ENCODE measurements at regions not wholly inside any gene's neighbourhood (a gene's known extent, or its start where the extent isn't known, plus 50 kb on each side); places are given as distances from the start of the nearest gene placed in this dataset.
"Not testable (repeated sequence)": the region's sequence is repeated elsewhere in the genome, so short reads cannot be mapped to it uniquely, and the experiment has no call there.

DNA sequence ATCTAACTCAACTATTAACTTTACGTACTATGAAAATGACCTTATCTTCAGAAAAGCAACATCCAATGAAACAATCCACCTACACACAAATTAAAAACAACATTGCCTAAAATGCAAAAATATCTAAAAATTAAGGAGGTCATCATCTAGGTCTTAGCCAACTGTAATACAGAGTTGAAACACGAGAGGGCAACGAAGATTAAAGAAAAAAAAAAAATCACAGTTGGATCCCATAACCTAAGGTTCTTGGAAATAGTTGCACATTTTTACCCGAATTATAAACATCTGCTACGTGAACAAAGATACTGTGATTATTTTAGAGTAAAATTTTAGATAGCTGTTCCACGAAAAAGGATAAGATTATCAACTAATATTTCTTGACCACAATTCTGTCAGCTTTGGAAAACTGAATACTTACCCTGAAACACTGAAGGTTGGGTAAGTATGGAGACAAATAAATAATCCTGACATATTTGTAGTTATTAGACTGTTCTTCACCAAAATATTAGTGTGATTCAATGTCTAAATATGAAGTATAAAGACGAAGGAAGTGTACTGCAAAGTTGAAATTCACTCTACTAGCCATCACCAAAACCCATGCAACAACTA lies 88.0 kb upstream of the AK4 start:
- FAIRE-seq (peak; percentile 92), DNase-seq (ENCODE audit: low spot score in 2 of 2) (peak in 1 of 2 donors; percentile 25)

GRCh38 chr1:65062339-65062738 lies 85.7 kb upstream of the AK4 start:
- FAIRE-seq = no peak
- DNase-seq (ENCODE audit: low spot score in 2 of 2) = no peak

DNA sequence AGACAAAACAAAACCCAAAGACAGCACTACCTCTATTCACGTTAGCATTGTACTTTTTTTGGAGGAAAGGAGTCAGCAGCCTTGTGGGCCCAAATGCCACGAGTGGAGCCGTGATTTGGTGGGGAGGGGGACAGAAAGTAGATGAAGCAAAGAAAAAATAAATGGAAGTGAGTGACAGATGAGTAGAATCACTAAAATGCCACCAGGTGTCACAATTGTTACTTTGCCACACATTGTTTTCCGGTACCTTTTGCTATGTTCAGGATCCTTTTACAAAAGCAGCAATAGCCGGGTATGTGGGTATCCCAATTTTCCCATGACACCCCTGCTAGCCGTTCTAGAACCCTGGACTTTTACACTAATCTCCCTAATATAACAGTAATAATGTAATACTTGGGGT lies 85.0 kb upstream of the AK4 start:
- FAIRE-seq = no peak
- DNase-seq (ENCODE audit: low spot score in 2 of 2) = no peak

DNA sequence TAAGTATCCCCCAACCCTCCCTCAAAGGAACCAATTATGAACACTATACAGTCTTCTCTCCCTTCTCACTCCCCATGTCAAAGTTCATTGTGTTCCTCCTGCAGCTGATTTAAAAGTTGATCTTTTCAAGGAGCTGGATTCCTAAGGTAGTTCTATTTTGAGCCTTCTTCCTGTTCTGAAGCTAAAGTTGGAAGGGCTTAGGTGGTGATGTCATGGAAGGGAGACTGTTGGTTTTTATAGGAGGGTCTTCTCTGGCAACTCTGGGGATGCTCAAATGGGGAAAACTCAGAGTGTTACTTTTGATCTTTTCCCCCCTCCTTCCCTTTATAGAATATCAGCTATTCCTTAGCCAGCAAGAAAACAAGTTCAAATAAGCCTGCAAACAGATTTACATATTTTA lies 83.0 kb upstream of the AK4 start:
- FAIRE-seq (no peak), DNase-seq (ENCODE audit: low spot score in 2 of 2) (no peak)

DNA sequence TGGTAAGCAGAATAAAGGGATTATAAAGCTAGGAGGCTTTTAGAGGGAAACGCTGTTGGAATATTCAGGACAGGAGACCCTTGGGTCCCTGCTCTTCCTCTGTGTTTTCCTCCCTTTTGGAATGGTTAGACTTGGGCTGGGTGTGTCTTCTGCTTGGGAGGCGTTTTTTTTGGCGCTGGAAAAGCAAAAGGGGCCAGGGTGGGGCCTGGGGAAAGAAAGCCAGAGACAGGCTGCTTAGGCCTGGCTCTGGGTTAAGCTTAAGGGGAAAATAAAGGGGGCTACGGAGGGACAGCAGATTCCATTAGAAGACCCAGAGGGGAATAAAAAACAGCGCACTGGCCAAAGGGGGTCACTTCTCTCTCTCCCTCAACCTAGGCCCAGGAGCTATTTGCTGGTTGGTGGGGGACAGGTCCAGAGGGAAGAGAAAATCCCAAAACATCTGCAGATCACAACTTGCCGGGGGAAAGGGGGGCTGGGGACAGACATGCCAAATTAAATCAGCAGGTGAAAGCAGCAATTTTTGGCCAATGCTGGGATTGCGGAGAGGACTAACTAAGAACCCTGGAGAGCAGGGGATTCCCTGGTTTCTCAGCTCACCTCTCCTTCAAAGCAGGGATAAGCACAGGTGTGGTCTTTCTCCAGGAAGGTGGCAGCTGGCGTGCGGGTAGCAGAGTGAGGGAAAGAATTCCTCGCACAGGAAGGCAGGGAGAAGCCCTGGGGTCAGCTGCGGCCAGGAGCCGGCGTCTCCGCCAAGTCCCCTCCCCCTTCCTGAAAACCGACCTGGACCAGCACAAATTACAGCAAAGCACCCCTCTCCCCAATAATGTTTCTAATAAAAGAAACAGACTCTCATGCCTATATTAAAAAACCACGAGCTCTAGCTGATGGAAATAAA lies 82.2 kb upstream of the AK4 start:
- FAIRE-seq = no peak
- DNase-seq (ENCODE audit: low spot score in 2 of 2) = peak; percentile 29 to 43

GRCh38 chr1:65066419-65066765 lies 81.6 kb upstream of the AK4 start:
- FAIRE-seq (no peak), DNase-seq (ENCODE audit: low spot score in 2 of 2) (no peak)

- DNase-seq (ENCODE audit: low spot score in 2 of 2) (peak; percentile 85 to 92), FAIRE-seq (no peak)
These were observed 81.1 kb upstream of the AK4 start for GRCh38 chr1:65066766-65067490.

GRCh38 chr1:65067491-65068201 lies 80.4 kb upstream of the AK4 start:
- FAIRE-seq = peak; percentile 47

DNA sequence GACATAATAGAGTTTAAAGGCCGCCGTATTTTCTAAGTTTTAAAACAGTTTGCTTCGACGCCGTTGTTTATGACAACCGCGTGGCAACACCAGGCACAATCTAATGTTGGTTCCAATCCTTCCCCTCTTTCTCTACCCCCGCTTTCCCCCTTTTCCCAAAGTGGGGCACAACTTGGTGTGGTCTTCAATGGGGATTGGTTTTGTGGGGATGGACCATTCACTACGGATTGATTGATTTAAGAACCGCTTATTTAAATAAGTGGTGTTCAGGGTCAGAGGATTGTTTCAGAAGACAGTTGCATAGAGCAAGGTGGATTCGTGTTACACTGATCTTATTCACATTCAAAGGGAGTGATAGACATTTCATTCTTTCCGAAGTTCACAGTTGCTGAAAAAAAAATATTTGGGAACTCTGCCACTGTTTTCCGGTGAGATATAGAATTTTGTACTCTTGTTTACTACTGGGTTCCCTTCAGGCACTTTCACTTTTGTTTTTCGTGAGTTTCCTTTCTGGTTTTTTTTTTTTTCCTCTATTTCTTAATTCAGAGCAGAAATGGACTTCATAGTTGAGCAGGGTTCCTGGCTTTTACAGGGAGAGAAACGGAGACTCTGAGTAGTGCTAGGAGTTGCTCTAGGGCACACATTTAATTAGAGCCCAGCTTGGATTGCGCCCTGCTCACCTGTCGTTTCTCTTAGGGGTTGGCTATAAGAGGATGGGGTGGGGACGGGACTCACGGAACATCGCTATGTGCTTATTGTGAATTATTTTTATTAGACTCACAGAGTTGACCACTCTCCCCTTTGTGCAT lies 79.6 kb upstream of the AK4 start:
- DNase-seq (ENCODE audit: low spot score in 2 of 2) = peak; percentile 16 to 44
- no peak for FAIRE-seq

More at GRCh38 chr1:65067491-65068201, 80.4 kb upstream of the AK4 start:
- peak; percentile 66 to 80 for DNase-seq (ENCODE audit: low spot score in 2 of 2)

DNA sequence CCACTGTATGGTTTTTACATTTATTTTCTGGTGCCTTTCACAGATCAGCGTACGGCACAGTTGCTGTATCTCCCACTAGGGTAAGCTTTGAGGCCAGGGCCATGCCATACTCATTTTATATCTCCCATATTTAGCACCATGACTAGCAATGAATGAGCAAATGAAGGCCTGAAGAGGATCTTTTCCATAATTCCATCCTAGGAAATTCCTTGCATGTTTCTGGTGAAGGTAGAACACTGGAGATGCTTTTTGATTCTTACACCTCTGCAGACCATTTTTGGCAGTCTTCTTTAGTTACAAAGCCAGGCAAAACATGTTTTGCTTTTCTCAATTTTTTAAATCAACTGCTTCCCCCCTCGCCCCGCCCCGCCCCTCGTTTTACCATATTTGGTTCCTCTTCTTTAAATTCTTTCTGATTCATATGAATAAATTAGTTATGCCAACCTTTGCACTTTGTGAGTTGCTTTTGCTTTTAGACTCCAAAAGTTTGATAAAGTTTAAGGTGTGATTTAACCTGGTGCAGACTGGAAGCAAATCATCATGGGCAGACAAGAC lies 78.9 kb upstream of the AK4 start:
- DNase-seq (ENCODE audit: low spot score in 2 of 2) (no peak), FAIRE-seq (no peak)

GRCh38 chr1:65072845-65073244 lies 75.2 kb upstream of the AK4 start:
- DNase-seq (ENCODE audit: low spot score in 2 of 2) = no peak
- no peak for FAIRE-seq

DNA sequence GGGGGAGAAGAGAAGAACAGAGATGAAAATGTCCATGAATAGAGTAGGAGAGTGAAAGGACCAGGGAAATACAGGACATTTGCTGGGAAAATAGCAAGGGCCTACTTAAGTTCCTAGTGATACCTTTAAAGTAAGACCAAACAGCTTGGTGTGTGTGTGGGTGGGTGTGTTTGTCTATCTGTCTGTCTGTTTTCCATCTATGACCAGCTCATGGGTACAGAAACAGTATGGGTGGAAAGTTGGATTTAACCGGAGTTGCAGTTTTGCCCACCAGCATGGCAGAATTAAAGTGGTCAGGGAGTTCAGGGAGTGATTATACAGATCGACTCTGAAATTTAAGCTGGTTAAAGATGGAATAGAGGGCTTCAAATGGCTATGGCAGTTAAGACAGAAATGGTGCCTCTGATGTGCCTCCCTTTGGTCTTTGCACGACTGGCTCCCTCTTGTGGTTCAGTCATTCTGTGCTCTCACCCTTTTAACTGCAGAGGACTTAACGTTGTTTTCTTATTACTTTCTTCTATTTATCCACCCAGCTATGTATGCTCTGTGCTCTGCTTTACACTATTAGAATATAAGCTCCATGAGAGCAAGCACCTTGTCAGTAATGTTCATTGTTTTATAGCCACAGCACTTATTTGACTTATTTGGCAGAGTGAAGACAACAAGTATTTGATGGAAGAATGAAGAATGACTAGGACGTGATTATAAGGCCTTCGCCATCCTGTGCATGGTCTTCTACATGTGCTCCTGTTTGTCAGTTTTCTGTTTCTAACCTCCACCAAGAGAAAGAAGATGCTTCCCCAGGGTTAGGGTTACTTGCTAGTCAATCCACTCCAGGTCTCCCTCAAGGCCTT lies 72.7 kb upstream of the AK4 start:
- DNase-seq (ENCODE audit: low spot score in 2 of 2) = peak; percentile 38 to 41
- FAIRE-seq = no peak

DNA sequence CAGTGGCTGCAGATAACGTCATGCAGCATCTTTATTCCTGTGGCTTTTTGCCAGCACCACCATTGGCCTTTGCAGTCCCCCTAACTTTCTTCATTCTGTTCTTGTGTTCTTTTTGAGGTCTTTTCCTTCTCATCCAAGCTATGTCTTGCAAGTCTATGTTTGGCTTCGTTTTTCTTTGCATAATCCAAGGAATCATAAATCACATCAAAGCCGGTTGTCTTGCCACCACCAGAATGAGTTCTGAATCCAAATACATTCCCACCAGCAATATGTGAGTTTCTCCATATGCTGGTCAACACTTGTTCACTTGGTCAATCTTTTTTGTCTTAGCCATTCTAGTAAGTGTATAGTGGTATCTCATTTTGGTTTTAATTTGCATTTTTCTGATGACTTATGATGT lies 70.6 kb upstream of the AK4 start:
- FAIRE-seq (no peak), DNase-seq (ENCODE audit: low spot score in 2 of 2) (no peak)

DNA sequence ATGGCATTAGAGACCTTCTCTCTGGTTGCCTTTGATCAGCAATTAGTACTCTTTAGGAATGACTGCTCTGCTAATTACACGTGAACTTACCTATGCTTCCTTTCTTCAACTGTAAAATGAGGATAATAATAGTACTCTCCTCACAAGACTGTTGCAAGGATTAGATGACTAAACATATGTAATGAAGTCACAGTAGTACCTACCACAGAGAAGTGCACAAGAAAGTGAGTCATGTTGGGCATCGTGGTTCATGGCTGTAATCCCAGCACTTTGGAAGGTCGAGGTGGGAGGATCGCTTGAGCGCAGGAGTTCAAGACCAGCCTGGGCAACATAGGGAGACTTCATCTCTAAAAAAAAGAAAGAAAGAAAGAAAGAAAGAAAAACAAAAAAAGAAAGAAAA lies 68.1 kb upstream of the AK4 start:
- no peak for FAIRE-seq
- no peak for DNase-seq (ENCODE audit: low spot score in 2 of 2)

GRCh38 chr1:65082346-65083040 lies 65.5 kb upstream of the AK4 start:
- DNase-seq (ENCODE audit: low spot score in 2 of 2) (no peak), FAIRE-seq (no peak)

GRCh38 chr1:65083263-65083896 lies 64.6 kb upstream of the AK4 start:
- DNase-seq (ENCODE audit: low spot score in 2 of 2) = no peak
- no peak for FAIRE-seq

DNA sequence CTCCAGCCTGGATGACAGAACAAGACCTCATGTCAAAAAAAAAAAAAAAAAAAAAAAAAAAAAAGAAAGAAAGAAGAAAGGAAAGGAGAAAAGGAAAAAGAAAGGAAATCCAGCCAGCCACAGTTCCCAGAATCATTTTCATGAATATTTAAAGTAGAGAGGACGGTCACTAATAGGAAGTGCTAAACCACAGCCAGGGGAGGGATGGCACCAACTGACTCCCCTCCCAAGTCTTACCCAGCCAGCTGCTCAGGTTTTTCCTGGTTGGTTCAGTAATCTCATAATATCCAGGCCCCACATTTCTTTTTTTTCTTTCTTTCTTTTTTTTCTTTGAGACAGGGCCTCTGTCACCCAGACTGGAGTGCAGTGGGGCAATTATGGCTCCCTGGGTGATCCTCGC lies 63.9 kb upstream of the AK4 start:
- FAIRE-seq (no peak), DNase-seq (ENCODE audit: low spot score in 2 of 2) (no peak)

- not testable (repeated sequence) for DNase-seq (ENCODE audit: low spot score in 2 of 2); FAIRE-seq
These were observed 60.5 kb upstream of the AK4 start for GRCh38 chr1:65087519-65087918.
